OCI-LY3 (cell line): ENCODE measurements at regions not wholly inside any gene's neighbourhood (a gene's known extent, or its start where the extent isn't known, plus 50 kb on each side); places are given as distances from the start of the nearest gene placed in this dataset.

Source experiments
- H2AFZ ChIP-seq: fragments of 200-600, 300-600 bp; shearing (Covaris generic); 2 replicates; pipeline ENCODE4 v1.6.0; 2014; ENCODE audit warnings: antibody characterized with exemption, low read depth, low read length
- H3K27ac ChIP-seq: fragments of 200-600, 300-600 bp; sonication (generic); 2 replicates; pipeline ENCODE4 v1.5.1; 2014; ENCODE audit warnings: mild to moderate bottlenecking, low read length, moderate library complexity, mixed read lengths
- H3K27me3 ChIP-seq: fragments of 200-600, 300-600 bp; sonication (generic); 2 replicates; pipeline ENCODE4 v1.6.1; 2014; ENCODE audit warnings: low read depth, low read length, mixed read lengths
- H3K36me3 ChIP-seq: fragments of 200-600, 300-600 bp; sonication (generic); replicated peaks from 2 replicates; pipeline ENCODE3; 2014; ENCODE audit warnings: low read depth, low read length, mixed read lengths
- H3K4me1 ChIP-seq: fragments of 300-600, 200-600 bp; sonication (generic); 2 replicates; pipeline ENCODE4 v1.6.1; 2014; ENCODE audit warnings: low read length, mixed read lengths
- H3K4me2 ChIP-seq: fragments of 200-600, 300-600 bp; sonication (generic); 2 replicates; pipeline ENCODE4 v1.6.1; 2014; ENCODE audit warnings: low read length, mixed read lengths
- H3K4me3 ChIP-seq: fragments of 300-600, 200-600 bp; sonication (generic); 2 replicates; pipeline ENCODE4 v1.5.1; 2014; ENCODE audit warnings: antibody characterized with exemption, mild to moderate bottlenecking, low read length, moderate library complexity
- H3K79me2 ChIP-seq: fragments of 300-600, 200-600 bp; shearing (Covaris generic); 2 replicates; pipeline ENCODE4 v1.6.1; 2014; ENCODE audit warnings: mild to moderate bottlenecking, low read length, mixed read lengths
- H3K9ac ChIP-seq: fragments of 300-600, 200-600 bp; shearing (Covaris generic); 2 replicates; pipeline ENCODE4 v1.6.0; 2014; ENCODE audit warnings: mild to moderate bottlenecking, low read length, moderate library complexity
- H3K9me3 ChIP-seq: fragments of 200-600, 300-600 bp; shearing (Covaris generic); 2 replicates; pipeline ENCODE4 v1.6.1; 2014; ENCODE audit warnings: low read length, mixed read lengths; ENCODE audit not compliant: insufficient read depth
- H4K20me1 ChIP-seq: fragments of 200-600, 300-600 bp; sonication (generic); 2 replicates; pipeline ENCODE4 v1.6.1; 2016; ENCODE audit warnings: low read length, mixed read lengths; ENCODE audit not compliant: insufficient read depth
- EZH2phosphoT487 ChIP-seq: fragments of 200-600 bp; shearing (Covaris generic); IDR thresholded peaks from 2 replicates; pipeline ENCODE4 v1.6.1; 2018; ENCODE audit warnings: antibody characterized with exemption, mixed run types, low read depth
- TF ChIP-seq, protein P1 (sequence below): fragments of 200-600, 300-600 bp; sonication (generic); IDR thresholded peaks from 2 replicates; pipeline ENCODE4 v1.5.1; 2014; ENCODE audit warnings: antibody characterized with exemption, low read length, low read depth

- H3K4me1 ChIP-seq, result peaks cover 7% of the 10 kb centered on the region
- no peaks in the 10 kb centered on the region for H3K27me3 ChIP-seq
- H4K20me1 ChIP-seq, result no peaks in the 10 kb centered on the region
- no peaks in the 10 kb centered on the region for H3K9me3 ChIP-seq
- H3K36me3 ChIP-seq, result no peaks in the 10 kb centered on the region
- H2AFZ ChIP-seq, result no peak overlapping the region
- H3K4me3 ChIP-seq, result no peak overlapping the region
- no peak overlapping the region for H3K27ac ChIP-seq
- TF ChIP-seq, protein P1, sequence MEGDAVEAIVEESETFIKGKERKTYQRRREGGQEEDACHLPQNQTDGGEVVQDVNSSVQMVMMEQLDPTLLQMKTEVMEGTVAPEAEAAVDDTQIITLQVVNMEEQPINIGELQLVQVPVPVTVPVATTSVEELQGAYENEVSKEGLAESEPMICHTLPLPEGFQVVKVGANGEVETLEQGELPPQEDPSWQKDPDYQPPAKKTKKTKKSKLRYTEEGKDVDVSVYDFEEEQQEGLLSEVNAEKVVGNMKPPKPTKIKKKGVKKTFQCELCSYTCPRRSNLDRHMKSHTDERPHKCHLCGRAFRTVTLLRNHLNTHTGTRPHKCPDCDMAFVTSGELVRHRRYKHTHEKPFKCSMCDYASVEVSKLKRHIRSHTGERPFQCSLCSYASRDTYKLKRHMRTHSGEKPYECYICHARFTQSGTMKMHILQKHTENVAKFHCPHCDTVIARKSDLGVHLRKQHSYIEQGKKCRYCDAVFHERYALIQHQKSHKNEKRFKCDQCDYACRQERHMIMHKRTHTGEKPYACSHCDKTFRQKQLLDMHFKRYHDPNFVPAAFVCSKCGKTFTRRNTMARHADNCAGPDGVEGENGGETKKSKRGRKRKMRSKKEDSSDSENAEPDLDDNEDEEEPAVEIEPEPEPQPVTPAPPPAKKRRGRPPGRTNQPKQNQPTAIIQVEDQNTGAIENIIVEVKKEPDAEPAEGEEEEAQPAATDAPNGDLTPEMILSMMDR, result no peak
- no peak for TF ChIP-seq EZH2phosphoT487
- no peak overlapping the region for H3K9ac ChIP-seq
- no peak overlapping the region for H3K4me2 ChIP-seq
- H3K79me2 ChIP-seq, result no peaks in the 10 kb centered on the region
Measured at GRCh38 chr2:145303536-145303935, 783.6 kb upstream of the ZEB2 start.

DNA sequence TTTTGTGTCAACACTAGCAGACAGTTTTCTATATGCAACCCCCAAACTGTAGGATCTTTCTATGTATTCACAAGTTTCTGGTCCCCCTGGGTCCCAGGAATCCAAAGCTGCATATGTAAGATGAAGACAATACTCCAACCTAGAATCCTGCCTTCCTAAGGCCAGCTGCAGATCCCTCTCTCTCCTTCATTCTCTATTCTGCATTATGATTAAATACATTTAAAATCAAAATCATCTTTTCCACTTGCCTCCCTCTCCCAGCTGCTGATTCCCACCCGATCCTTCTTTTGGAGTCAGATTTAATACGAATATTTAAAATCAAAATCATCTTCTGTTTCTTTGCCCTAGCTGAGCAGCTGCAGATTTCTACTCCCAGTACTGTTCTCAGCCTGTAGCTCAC is 783.0 kb upstream of the ZEB2 start:
- no peaks in the 10 kb centered on the region for H3K9me3 ChIP-seq
- no peak overlapping the region for H3K27ac ChIP-seq
- no peak overlapping the region for H2AFZ ChIP-seq
- H3K79me2 ChIP-seq, result no peaks in the 10 kb centered on the region
- no peak overlapping the region for H3K4me3 ChIP-seq
- peaks cover 7% of the 10 kb centered on the region for H3K4me1 ChIP-seq
- no peaks in the 10 kb centered on the region for H3K36me3 ChIP-seq
- no peaks in the 10 kb centered on the region for H4K20me1 ChIP-seq
- H3K9ac ChIP-seq, result no peak overlapping the region
- no peaks in the 10 kb centered on the region for H3K27me3 ChIP-seq
- no peak for TF ChIP-seq EZH2phosphoT487
- TF ChIP-seq, protein P1, result no peak
- H3K4me2 ChIP-seq, result no peak overlapping the region

DNA sequence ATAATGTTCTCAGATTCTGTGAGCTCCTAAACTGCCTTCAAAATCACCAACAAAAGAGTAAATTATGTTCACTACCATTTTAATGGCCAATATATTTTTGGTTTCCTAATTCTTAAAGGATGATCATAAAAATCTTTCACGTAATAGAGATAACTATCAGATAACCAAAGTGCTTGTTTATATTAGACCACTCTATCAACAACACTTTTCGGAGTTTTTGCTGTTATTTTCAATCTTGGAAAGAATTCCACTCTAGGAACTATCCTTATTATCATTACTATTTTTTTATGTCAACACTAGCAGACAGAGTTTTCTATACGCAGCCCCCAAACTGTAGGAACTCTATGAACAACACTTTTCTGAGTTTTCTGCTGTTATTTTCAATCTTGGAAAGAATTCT is 782.5 kb upstream of the ZEB2 start:
- no peak overlapping the region for H3K4me3 ChIP-seq
- no peaks in the 10 kb centered on the region for H3K36me3 ChIP-seq
- H2AFZ ChIP-seq, result no peak overlapping the region
- TF ChIP-seq, protein P1, result no peak
- no peak for TF ChIP-seq EZH2phosphoT487
- H4K20me1 ChIP-seq, result no peaks in the 10 kb centered on the region
- no peaks in the 10 kb centered on the region for H3K79me2 ChIP-seq
- H3K27ac ChIP-seq, result no peak overlapping the region
- no peaks in the 10 kb centered on the region for H3K9me3 ChIP-seq
- peaks cover 7% of the 10 kb centered on the region for H3K4me1 ChIP-seq
- no peak overlapping the region for H3K4me2 ChIP-seq
- H3K9ac ChIP-seq, result no peak overlapping the region
- no peaks in the 10 kb centered on the region for H3K27me3 ChIP-seq

DNA sequence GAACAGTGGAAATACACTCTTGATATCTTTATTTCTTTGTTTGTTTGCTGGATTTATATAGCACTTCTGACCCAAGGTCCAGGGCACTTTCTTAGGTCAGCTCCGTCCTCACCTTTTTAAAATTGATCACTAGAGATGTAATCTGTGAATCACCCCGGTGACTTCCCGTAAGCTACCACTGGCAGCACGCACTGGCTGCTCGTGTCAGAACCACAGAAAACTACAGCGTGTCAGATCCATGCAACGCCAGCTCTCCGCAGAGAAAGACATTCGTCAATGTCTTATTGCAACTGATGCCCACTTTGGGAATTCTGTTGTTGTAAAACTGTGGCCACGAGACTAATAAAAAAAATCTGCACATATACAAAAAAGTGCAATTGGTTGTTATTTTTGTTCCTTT is 779.4 kb upstream of the ZEB2 start:
- no peaks in the 10 kb centered on the region for H3K36me3 ChIP-seq
- H4K20me1 ChIP-seq, result no peaks in the 10 kb centered on the region
- H3K9ac ChIP-seq, result no peak overlapping the region
- TF ChIP-seq, protein P1, result no peak
- TF ChIP-seq EZH2phosphoT487, result no peak
- no peak overlapping the region for H3K27ac ChIP-seq
- no peaks in the 10 kb centered on the region for H3K27me3 ChIP-seq
- no peak overlapping the region for H2AFZ ChIP-seq
- H3K4me3 ChIP-seq, result no peak overlapping the region
- no peaks in the 10 kb centered on the region for H3K79me2 ChIP-seq
- no peak overlapping the region for H3K4me2 ChIP-seq
- peaks cover under 1% of the 10 kb centered on the region for H3K4me1 ChIP-seq
- no peaks in the 10 kb centered on the region for H3K9me3 ChIP-seq
